ENCODE measurements at regions not wholly inside any gene's neighbourhood (a gene's known extent, or its start where the extent isn't known, plus 50 kb on each side); places are given as distances from the start of the nearest gene placed in this dataset.
"Not testable (repeated sequence)": the region's sequence is repeated elsewhere in the genome, so short reads cannot be mapped to it uniquely, and the experiment has no call there.

DNA sequence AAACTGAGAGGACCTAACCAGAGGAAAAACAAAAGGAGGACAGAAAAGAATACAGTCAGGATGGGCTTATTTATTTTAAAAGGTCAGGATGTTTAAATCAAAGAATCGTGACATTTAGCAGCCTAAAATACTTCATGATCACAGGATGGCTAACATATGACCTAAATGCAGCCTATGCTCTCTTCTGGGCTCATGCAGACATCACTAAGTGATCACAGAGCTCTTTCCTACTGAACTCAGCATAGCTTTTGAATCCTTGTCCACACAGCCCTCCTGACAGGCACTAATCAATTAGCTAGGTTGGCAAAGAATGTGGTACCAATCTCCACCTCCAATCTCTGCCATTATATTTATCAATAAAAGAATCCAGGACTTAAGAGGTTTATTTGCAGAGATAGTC lies 60.1 kb upstream of the PHF21A start:
- no peak for DNase-seq (ENCODE audit: low read depth, low spot score)
- Mint-ChIP-seq H3K4me1 (no peaks in the 10 kb centered on the region), H3K27me3 (ENCODE audit: low read depth) (peaks cover 38% of the 10 kb centered on the region), H3K4me3 (no peak overlapping the region), H3K9me3 (no peaks in the 10 kb centered on the region), H3K36me3 (ENCODE audit: low read depth) (no peaks in the 10 kb centered on the region), H3K27ac (ENCODE audit: unreplicated experiment) (no peak overlapping the region)
- TF ChIP-seq, protein P1, sequence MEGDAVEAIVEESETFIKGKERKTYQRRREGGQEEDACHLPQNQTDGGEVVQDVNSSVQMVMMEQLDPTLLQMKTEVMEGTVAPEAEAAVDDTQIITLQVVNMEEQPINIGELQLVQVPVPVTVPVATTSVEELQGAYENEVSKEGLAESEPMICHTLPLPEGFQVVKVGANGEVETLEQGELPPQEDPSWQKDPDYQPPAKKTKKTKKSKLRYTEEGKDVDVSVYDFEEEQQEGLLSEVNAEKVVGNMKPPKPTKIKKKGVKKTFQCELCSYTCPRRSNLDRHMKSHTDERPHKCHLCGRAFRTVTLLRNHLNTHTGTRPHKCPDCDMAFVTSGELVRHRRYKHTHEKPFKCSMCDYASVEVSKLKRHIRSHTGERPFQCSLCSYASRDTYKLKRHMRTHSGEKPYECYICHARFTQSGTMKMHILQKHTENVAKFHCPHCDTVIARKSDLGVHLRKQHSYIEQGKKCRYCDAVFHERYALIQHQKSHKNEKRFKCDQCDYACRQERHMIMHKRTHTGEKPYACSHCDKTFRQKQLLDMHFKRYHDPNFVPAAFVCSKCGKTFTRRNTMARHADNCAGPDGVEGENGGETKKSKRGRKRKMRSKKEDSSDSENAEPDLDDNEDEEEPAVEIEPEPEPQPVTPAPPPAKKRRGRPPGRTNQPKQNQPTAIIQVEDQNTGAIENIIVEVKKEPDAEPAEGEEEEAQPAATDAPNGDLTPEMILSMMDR (conservative IDR thresholded peaks at IDR 0.05) = no peak

DNA sequence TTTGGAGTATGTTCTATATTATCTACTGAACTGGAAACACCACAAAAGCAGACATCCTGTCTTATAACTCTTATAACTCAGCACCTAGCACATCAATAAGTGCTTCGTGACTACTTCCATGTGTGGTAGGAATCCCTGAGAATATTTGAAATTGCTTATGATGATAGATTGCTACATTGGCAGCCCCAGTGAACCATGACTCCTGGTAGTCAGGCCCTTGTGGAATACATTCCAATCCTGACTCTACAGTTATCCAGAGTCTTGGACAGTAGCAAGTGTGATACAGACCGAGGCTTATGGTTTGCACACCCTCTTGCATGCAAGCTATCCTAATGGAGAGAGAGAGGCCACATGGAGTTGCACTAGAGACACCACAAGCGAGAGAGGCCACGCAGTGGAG lies 59.5 kb upstream of the PHF21A start:
- no peak for DNase-seq (ENCODE audit: low read depth, low spot score)
- no peaks in the 10 kb centered on the region for H3K4me1 Mint-ChIP-seq
- peaks cover 43% of the 10 kb centered on the region for H3K27me3 Mint-ChIP-seq (ENCODE audit: low read depth)
- H3K9me3 Mint-ChIP-seq = no peaks in the 10 kb centered on the region
- H3K36me3 Mint-ChIP-seq (ENCODE audit: low read depth) = no peaks in the 10 kb centered on the region
- H3K27ac Mint-ChIP-seq (ENCODE audit: unreplicated experiment) = no peak overlapping the region
- TF ChIP-seq, protein P1 (conservative IDR thresholded peaks at IDR 0.05) = no peak
- no peak overlapping the region for H3K4me3 Mint-ChIP-seq

DNA sequence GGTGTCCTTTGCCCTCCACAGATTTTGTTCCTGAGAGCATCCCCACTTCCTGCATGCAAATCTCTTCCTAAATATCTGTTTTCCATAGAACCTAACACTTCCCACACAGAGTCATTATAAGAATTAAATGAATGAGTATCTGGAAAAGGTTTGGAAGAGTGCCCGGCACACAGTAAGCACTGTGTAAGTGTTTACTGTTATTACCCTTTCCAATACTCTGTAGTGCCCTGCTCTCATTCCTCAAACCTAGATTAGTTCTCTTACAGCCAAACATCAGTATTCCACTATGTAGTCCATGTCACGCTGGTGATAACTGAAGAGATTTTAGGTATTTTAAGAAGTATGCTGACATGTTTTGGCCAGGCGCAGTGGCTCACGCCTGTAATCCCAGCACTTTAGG lies 57.3 kb upstream of the PHF21A start:
- DNase-seq (ENCODE audit: low read depth, low spot score) = no peak
- no peak overlapping the region for H3K4me3 Mint-ChIP-seq
- H3K36me3 Mint-ChIP-seq (ENCODE audit: low read depth) = no peaks in the 10 kb centered on the region
- TF ChIP-seq, protein P1 (conservative IDR thresholded peaks at IDR 0.05) = no peak
- H3K9me3 Mint-ChIP-seq = no peaks in the 10 kb centered on the region
- H3K4me1 Mint-ChIP-seq = no peaks in the 10 kb centered on the region
- H3K27ac Mint-ChIP-seq (ENCODE audit: unreplicated experiment) = no peak overlapping the region
- peaks cover 29% of the 10 kb centered on the region for H3K27me3 Mint-ChIP-seq (ENCODE audit: low read depth)

DNA sequence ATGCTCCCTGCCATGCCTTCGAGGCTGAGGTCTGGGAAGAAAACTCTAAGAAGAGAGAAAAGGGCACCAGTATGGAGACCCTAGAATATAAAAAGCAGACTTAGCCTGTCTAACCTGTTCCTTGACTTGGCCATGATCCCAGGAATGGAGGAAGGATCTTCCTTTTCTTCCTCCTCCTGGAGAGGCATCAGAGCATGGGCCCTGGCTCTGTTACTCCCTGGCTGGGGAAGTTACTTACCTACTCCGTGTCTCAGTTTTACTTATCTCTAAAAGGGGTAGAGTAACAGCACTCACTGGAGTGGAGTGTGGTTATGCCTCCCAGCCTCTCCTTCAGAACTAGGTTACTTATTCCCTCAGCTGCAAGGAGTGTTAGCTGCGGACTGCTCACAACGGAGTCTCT lies 55.2 kb upstream of the PHF21A start:
- TF ChIP-seq, protein P1 (conservative IDR thresholded peaks at IDR 0.05) = no peak
- H3K4me3 Mint-ChIP-seq = no peak overlapping the region
- peak overlapping the region; percentile 83 for H3K27ac Mint-ChIP-seq (ENCODE audit: unreplicated experiment)
- H3K4me1 Mint-ChIP-seq = no peaks in the 10 kb centered on the region
- DNase-seq (ENCODE audit: low read depth, low spot score) = no peak
- H3K36me3 Mint-ChIP-seq (ENCODE audit: low read depth) = no peaks in the 10 kb centered on the region
- H3K9me3 Mint-ChIP-seq = peaks cover 3% of the 10 kb centered on the region
- H3K27me3 Mint-ChIP-seq (ENCODE audit: low read depth) = peaks cover 25% of the 10 kb centered on the region

DNA sequence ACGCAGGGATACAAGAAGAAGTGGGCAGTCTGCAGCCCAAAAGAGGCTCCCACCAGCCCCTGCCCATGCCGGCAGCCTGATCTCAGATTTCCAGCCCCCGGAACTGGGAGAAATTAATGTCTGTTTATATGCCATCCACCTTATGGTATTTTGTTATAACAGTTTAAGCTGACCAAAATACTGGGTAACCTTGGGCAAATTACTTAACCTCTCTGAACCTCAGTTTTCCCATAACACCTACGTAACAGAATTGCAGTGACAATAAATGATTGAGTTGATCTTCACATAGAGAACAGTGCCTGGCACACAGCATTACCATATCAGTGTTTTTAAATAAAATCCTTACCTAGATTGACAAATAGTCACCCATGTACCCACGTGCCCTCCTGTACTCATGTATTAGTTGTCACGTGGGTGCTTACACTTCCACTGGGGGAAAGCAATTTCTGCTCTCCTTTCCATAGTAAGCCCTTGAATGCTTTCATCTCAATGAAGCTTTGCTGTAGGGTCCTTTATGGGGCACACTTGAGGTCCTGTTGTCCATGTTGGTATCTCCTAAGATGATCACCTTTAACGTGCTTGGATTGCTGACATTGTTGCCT lies 54.2 kb upstream of the PHF21A start:
- Mint-ChIP-seq H3K9me3 (peaks cover 3% of the 10 kb centered on the region), H3K27me3 (ENCODE audit: low read depth) (peaks cover 27% of the 10 kb centered on the region), H3K27ac (ENCODE audit: unreplicated experiment) (no peak overlapping the region), H3K4me1 (no peaks in the 10 kb centered on the region), H3K4me3 (no peak overlapping the region), H3K36me3 (ENCODE audit: low read depth) (no peaks in the 10 kb centered on the region)
- TF ChIP-seq, protein P1 (conservative IDR thresholded peaks at IDR 0.05) = no peak
- DNase-seq (ENCODE audit: low read depth, low spot score) = no peak

DNA sequence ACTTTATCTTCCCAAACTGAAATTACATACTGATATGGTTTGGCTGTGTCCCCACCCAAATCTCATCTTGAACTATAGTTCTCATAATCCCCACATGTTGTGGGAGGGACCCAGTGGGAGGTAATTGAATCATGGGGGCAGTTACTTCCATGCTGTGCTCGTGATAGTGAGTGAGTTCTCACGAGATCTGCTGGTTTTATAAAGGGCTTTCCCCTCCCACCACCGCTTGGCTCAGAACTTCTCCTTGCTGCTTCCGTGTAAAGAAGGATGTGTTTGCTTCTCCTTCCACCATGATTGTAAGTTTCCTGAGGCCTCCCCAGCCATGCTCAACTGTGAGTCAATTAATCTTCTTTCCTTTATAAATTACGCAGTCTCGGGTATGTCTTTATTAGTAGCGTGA lies 50.4 kb upstream of the PHF21A start:
- not testable (repeated sequence) for H3K27ac Mint-ChIP-seq (ENCODE audit: unreplicated experiment); H3K4me3 Mint-ChIP-seq; H3K9me3 Mint-ChIP-seq; DNase-seq (ENCODE audit: low read depth, low spot score); H3K36me3 Mint-ChIP-seq (ENCODE audit: low read depth); H3K4me1 Mint-ChIP-seq
- peaks cover 34% of the 10 kb centered on the region for H3K27me3 Mint-ChIP-seq (ENCODE audit: low read depth)
